ACHN (cell line): ENCODE measurements at regions not wholly inside any gene's neighbourhood (a gene's known extent, or its start where the extent isn't known, plus 50 kb on each side); places are given as distances from the start of the nearest gene placed in this dataset.

Experiments used
- DNase-seq: peaks from one replicate; pipeline ENCODE4 v3.0.0-alpha.2; 2015
- in situ Hi-C: cut with HindIII; loops from 2 replicates; pipeline ENCODE4 v1.10.0; 2017; ENCODE audit warnings: low sequenced_read_pairs, low pct_ligation_motif_present, low pct_unique_long_range_greater_than_20kb

GRCh38 chr6:113796038-113796437 is 61.1 kb upstream of the MARCKS start:
- no peak for DNase-seq
- in situ Hi-C loops, result no loop called here

- in situ Hi-C loops, result no loop called here
These were observed 54.4 kb upstream of the MARCKS start for GRCh38 chr6:113802779-113803178.

DNA sequence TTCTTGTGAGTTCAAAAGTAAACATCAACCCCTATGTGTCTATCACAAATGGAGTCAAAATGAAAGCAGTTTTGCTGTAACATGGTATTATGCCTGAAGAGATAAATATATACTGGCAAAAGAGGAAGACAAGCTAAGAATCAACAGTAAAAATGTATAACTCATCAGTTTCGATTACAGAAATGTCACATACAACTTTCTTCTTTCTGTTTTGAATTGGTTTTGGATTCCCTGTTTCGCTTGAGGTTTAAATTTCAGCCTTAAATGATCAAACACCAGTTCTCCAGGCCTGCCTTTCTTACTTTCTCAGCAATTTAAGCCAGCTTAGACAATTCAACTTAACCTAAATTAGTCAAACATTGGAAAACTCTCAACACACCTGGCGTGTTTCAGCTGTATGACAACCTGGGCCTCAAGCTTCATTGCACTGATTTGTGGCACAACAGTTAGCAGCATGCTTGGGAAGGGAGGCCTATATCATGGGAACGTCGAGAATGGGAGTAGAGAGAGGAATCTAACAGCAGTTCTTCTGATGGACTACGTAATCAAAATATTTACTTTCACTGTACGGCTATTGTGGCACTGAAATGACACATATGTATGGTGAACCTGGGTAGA is 51.9 kb upstream of the MARCKS start:
- no peak for DNase-seq
- in situ Hi-C loops, result no loop called here

More at GRCh38 chr6:113802779-113803178, 54.4 kb upstream of the MARCKS start:
- no peak for DNase-seq

GRCh38 chr6:113805811-113806495 is 51.2 kb upstream of the MARCKS start:
- DNase-seq, result no peak
- in situ Hi-C loops, result no loop called here
